ENCODE measurements at regions not wholly inside any gene's neighbourhood (a gene's known extent, or its start where the extent isn't known, plus 50 kb on each side); places are given as distances from the start of the nearest gene placed in this dataset.
A peak's percentile ranks its signal among the peaks of the same experiment; 100 is the strongest.

GRCh38 chr2:133842446-133842845 is 274.2 kb upstream of the NCKAP5 start (continued):
- TF ChIP-seq SMC3 (IDR thresholded peaks at IDR 0.05; ENCODE audit: low read depth, low read length) (no peak), CTCF (IDR thresholded peaks at IDR 0.05) (no peak), USF1 (IDR thresholded peaks at IDR 0.05; ENCODE audit: borderline replicate concordance, low read depth) (no peak), RFX5 (IDR thresholded peaks at IDR 0.05; ENCODE audit: low read length) (no peak), MXI1 (IDR thresholded peaks at IDR 0.05; ENCODE audit: low read depth, low read length) (no peak)

- POLR2A ChIA-PET = no interaction called here
- CTCF ChIA-PET = interaction anchor here (1.2 to 3.6 kb wide), 9 partner anchors 9 to 1296 kb away, joined by 3 to 28 read pairs (median 15); no protein-coding TSS in a partner anchor
- H3K9me2 ChIP-seq = no peaks in the 10 kb centered on the region
- no peak overlapping the region for H3K4me2 ChIP-seq
- no peak overlapping the region for H3K4me3 ChIP-seq (ENCODE audit: low read depth in 2 of 2, low read length in 1 of 2)
- H3K79me2 ChIP-seq (ENCODE audit: insufficient read depth) = no peaks in the 10 kb centered on the region
- TF ChIP-seq TCF12 (IDR thresholded peaks at IDR 0.05) = no peak
- H3F3A ChIP-seq (replicated peaks; ENCODE audit: insufficient read depth) = peaks cover 17% of the 10 kb centered on the region
- H4K20me1 ChIP-seq (ENCODE audit: insufficient read depth) = no peaks in the 10 kb centered on the region
- no peaks in the 10 kb centered on the region for H3K36me3 ChIP-seq (replicated peaks in 1 of 2; ENCODE audit: control insufficient read depth in 1 of 2, insufficient read depth in 2 of 2, low read length in 1 of 2)
- WGBS (ENCODE audit: low lambda C conversion rate) = 80% methylated on average over 3 of the region's 3 CpGs
- peaks cover 0 to 38% of the 10 kb centered on the region in 2 experiments; a peak in 3 of 4 replicates for H3K4me1 ChIP-seq (ENCODE audit: control insufficient read depth in 1 of 2, insufficient read depth in 2 of 2, low read depth in 1 of 2, low read length in 1 of 2)
- H3K27ac ChIP-seq (ENCODE audit: low read depth in 2 of 2, low read length in 1 of 2) = peak overlapping the region in 1 of 2 experiments; percentile 92; a peak in 2 of 4 replicates
- no peaks in the 10 kb centered on the region for H3K9me3 ChIP-seq
- DNase-seq = no peak
- no peak overlapping the region for H2AFZ ChIP-seq (ENCODE audit: low read depth)
- no peaks in the 10 kb centered on the region for H3K27me3 ChIP-seq (ENCODE audit: insufficient read depth)
- H3K9ac ChIP-seq = peak overlapping the region; percentile 34; the same call in 1 of the 2 replicates
Observed at GRCh38 chr2:133843091-133843490, 274.8 kb upstream of the NCKAP5 start.

GRCh38 chr2:133843551-133843950 is 275.3 kb upstream of the NCKAP5 start:
- TF ChIP-seq CHD2 (IDR thresholded peaks at IDR 0.05; ENCODE audit: low read length, partially characterized antibody) (no peak), EZH2phosphoT487 (IDR thresholded peaks at IDR 0.05; ENCODE audit: borderline replicate concordance, low read depth) (no peak), PBX3 (IDR thresholded peaks at IDR 0.05) (no peak), IRF3 (IDR thresholded peaks at IDR 0.05; ENCODE audit: low read depth, low read length) (no peak), MEF2A (IDR thresholded peaks at IDR 0.05; ENCODE audit: borderline replicate concordance, low read depth) (no peak), GABPA (IDR thresholded peaks at IDR 0.05; ENCODE audit: low read depth) (no peak), SMC3 (IDR thresholded peaks at IDR 0.05; ENCODE audit: low read depth, low read length) (no peak), EP300 (IDR thresholded peaks at IDR 0.05; ENCODE audit: borderline replicate concordance in 1 of 2, low read depth in 1 of 2, low read length in 1 of 2) (no peak), MAX (IDR thresholded peaks at IDR 0.05; ENCODE audit: low read depth) (no peak)
- H3K9ac ChIP-seq = no peak overlapping the region
- ChIA-PET POLR2A (no interaction called here), CTCF (interaction anchor here (0.7 to 3.6 kb wide), 35 partner anchors 9 to 1303 kb away, joined by 3 to 28 read pairs (median 6); no protein-coding TSS in a partner anchor)
- peaks cover 0 to 33% of the 10 kb centered on the region in 2 experiments; a peak in 3 of 4 replicates for H3K4me1 ChIP-seq (ENCODE audit: control insufficient read depth in 1 of 2, insufficient read depth in 2 of 2, low read depth in 1 of 2, low read length in 1 of 2)
- no peaks in the 10 kb centered on the region for H3K36me3 ChIP-seq (replicated peaks in 1 of 2; ENCODE audit: control insufficient read depth in 1 of 2, insufficient read depth in 2 of 2, low read length in 1 of 2)
- H3K79me2 ChIP-seq (ENCODE audit: insufficient read depth) = no peaks in the 10 kb centered on the region
- H3K9me3 ChIP-seq = no peaks in the 10 kb centered on the region
- H3K27ac ChIP-seq (ENCODE audit: low read depth in 2 of 2, low read length in 1 of 2) = peak overlapping the region in 1 of 2 experiments; percentile 92; a peak in 2 of 4 replicates
- H2AFZ ChIP-seq (ENCODE audit: low read depth) = no peak overlapping the region
- WGBS (ENCODE audit: low lambda C conversion rate) = 82% methylated on average over 2 of the region's 6 CpGs
- no peak overlapping the region for H3K4me3 ChIP-seq (ENCODE audit: low read depth in 2 of 2, low read length in 1 of 2)
- no peaks in the 10 kb centered on the region for H3K27me3 ChIP-seq (ENCODE audit: insufficient read depth)
- no peak for DNase-seq
- peaks cover 17% of the 10 kb centered on the region for H3F3A ChIP-seq (replicated peaks; ENCODE audit: insufficient read depth)
- H3K9me2 ChIP-seq = no peaks in the 10 kb centered on the region
- H4K20me1 ChIP-seq (ENCODE audit: insufficient read depth) = no peaks in the 10 kb centered on the region
- no peak overlapping the region for H3K4me2 ChIP-seq
